ENCODE measurements at regions not wholly inside any gene's neighbourhood (a gene's known extent, or its start where the extent isn't known, plus 50 kb on each side); places are given as distances from the start of the nearest gene placed in this dataset.
"Not testable (repeated sequence)": the region's sequence is repeated elsewhere in the genome, so short reads cannot be mapped to it uniquely, and the experiment has no call there.

DNA sequence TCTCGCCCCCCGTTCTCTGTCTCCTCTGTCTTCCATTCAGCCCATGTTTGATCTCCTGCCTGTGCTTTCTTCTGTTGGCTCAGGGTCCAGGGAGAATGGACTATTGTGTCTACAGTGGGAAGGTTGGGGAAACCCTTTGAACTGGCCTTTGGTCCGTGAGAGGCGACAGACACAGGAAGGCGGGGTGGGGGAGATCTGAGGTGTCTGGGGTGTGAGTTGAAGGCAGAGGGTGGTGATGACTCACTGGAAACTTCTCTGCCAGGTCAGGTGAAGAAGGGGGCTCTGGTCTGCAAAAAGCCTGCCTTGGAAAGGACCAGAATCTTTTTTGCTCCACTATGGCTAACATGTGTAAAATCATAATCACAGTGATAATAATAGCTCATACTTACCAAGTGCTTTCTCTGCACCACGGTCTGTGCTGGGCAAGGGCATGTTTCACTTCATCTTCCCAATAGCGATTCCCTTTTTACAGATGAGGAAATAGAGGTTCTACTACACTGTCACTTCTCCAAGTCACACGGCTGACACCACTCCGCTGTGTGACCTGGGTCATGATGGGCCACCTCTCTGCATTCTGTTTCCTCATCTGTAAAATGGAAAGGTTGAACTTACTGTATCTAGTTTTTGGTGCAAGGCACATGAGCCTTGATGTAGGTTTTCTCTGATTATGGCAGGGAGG lies 99.8 kb upstream of the ALX4 start:
- H3K36me3 Mint-ChIP-seq = peaks cover 1% of the 10 kb centered on the region
- POLR2A ChIA-PET = no interaction called here
- H3K4me1 Mint-ChIP-seq = no peaks in the 10 kb centered on the region
- H3K4me3 Mint-ChIP-seq = no peak overlapping the region
- no peak for DNase-seq
- peaks cover 12% of the 10 kb centered on the region for H3K27me3 Mint-ChIP-seq
- ATAC-seq (ENCODE audit: low read depth) = no peak
- H3K9me3 Mint-ChIP-seq = peaks cover 9% of the 10 kb centered on the region
- no peak overlapping the region for H3K27ac Mint-ChIP-seq

DNA sequence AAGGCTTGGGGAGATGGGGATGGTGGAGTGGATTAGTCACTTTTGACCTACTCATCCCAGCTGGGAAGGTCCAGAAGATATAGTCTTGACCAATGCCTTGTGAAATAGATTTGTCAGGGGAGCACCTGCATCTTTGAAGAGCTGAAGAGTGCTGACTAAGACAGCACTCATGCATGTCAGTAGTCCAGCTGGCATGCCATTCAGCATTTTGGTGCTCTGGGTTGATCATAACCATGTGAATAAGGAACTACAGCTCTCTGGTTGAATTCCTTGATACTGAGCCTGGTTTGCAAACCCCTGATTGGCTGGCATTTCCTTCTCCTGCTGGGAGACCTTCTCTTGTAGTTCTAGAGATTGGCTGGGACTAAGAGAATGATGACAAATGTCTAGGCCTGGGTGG lies 106.8 kb upstream of the ALX4 start:
- Mint-ChIP-seq H3K4me3 (no peak overlapping the region), H3K9me3 (peaks cover 4% of the 10 kb centered on the region), H3K27me3 (peaks cover 28% of the 10 kb centered on the region)

DNA sequence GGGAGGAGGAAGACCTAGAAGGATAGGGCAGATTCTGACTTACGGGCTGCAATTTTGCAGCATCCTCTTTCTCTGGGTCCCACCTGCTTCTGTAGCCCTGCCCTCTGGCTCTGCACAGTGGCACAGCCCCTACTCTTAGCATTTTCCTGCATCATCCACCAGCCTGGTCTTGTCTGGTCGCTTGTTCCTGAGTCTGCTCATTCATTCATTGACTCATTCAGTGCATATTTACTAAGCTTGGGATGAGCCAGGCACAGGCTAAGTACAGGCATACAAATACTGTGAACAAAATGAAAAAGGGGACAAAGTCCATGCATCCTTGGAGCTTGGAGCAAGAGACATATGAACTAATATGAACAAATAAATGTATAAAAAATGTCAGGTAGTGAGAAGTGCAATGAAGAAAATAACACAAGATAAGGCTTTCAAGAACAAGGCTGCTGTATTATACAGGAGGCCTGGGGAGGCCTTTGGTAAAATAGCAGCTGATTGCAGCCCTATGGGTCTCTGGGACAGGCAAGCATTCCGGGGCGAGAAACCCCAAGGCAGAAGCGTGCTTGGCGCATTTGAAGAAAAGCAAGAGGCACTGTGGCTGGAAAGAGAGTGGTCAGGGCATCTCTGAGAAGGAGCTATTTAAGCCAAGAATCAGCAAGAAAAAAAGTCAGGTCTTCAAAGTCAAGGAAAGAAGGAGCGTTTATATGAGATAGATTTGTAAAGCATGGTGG lies 108.0 kb upstream of the ALX4 start:
- no peaks in the 10 kb centered on the region for H3K9me3 Mint-ChIP-seq
- ATAC-seq (ENCODE audit: low read depth) (no peak), DNase-seq (no peak)
- POLR2A ChIA-PET = no interaction called here
- no peak overlapping the region for H3K4me3 Mint-ChIP-seq
- H3K36me3 Mint-ChIP-seq = no peaks in the 10 kb centered on the region
- no peak overlapping the region for H3K27ac Mint-ChIP-seq
- peaks cover 22% of the 10 kb centered on the region for H3K27me3 Mint-ChIP-seq
- H3K4me1 Mint-ChIP-seq = no peaks in the 10 kb centered on the region

More for the DNA sequence above, 106.8 kb upstream of the ALX4 start:
- no peak for DNase-seq
- no peaks in the 10 kb centered on the region for H3K4me1 Mint-ChIP-seq
- ATAC-seq (ENCODE audit: low read depth) = no peak
- POLR2A ChIA-PET = no interaction called here
- H3K36me3 Mint-ChIP-seq = no peaks in the 10 kb centered on the region
- no peak overlapping the region for H3K27ac Mint-ChIP-seq

DNA sequence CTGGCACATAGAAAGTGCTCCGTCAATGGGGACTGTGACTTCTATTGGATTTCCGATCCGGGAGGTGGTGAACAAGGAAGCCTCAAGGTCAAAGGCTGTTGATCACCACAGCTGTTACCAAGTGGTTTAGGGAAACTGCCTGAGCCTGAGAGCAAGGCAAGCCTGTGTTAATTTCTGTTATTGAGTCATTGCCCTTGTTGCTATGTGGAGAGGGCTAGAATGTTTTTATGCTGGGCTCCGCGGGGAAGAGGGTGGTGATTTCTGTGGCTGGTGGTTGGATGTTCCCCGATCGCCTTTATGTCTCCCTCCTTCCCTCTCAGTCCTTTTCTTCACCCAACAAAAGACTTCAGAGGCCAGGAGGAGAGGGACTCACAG lies 108.5 kb upstream of the ALX4 start:
- POLR2A ChIA-PET = no interaction called here
- Mint-ChIP-seq H3K36me3 (no peaks in the 10 kb centered on the region), H3K9me3 (no peaks in the 10 kb centered on the region), H3K27me3 (peaks cover 22% of the 10 kb centered on the region), H3K4me3 (no peak overlapping the region), H3K4me1 (no peaks in the 10 kb centered on the region), H3K27ac (no peak overlapping the region)
- ATAC-seq (ENCODE audit: low read depth) (no peak), DNase-seq (no peak)

DNA sequence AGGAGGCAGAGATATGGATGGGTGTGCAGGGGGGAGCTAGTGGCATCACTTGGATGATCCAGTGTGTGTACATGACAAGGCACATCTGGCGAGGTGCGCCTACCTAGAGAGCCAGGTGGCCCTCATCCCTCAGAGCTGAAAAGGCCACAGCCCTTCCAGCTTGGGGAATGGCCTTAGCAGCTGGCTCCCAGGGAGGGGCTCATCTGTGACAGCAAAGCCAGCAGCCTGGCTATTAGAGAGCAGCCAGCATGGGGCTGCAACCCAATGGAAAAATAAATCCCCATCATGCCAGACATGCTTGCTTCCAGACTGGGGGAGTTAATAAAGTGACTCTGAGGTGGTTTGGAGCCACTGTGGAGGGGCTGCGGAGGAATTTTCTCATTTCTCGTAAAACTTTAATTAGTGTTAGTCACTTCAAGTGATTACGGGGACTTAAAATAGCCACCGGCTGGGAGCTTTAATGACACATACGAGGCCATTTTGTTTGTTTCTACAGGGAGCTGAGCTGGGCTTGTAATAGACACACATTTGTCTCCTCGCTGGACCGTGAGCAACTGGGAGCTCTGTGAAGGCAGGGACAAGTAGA lies 111.2 kb upstream of the ALX4 start:
- POLR2A ChIA-PET = no interaction called here

DNA sequence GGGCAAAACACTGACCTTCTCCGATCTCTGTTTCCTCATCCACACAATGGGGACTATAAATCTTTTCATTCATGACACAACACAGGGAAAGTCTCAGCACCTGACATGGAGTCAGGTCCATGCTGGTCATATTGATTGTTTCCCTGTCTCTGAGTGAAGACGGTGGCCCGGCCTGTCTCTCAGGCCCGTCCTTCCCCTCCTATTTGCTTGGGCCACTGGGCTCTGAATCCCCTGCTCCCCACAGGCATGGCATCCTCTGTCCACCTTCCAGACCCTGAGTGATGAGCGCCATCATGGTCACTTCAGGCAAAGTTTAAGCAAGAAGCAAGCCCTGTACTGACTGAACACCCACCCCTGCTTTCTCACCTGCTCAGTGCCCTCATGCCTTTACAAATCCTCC lies 113.3 kb upstream of the ALX4 start:
- no peaks in the 10 kb centered on the region for H3K36me3 Mint-ChIP-seq
- H3K27me3 Mint-ChIP-seq = peaks cover 6% of the 10 kb centered on the region
- POLR2A ChIA-PET = no interaction called here
- DNase-seq (no peak), ATAC-seq (ENCODE audit: low read depth) (no peak)
- H3K4me3 Mint-ChIP-seq = no peak overlapping the region
- H3K9me3 Mint-ChIP-seq = no peaks in the 10 kb centered on the region
- no peaks in the 10 kb centered on the region for H3K4me1 Mint-ChIP-seq
- H3K27ac Mint-ChIP-seq = no peak overlapping the region

More for the DNA sequence above, 111.2 kb upstream of the ALX4 start:
- Mint-ChIP-seq H3K9me3 (no peaks in the 10 kb centered on the region), H3K4me3 (no peak overlapping the region), H3K27me3 (peaks cover 14% of the 10 kb centered on the region), H3K4me1 (no peaks in the 10 kb centered on the region), H3K36me3 (no peaks in the 10 kb centered on the region), H3K27ac (no peak overlapping the region)
- ATAC-seq (ENCODE audit: low read depth) (no peak), DNase-seq (no peak)

DNA sequence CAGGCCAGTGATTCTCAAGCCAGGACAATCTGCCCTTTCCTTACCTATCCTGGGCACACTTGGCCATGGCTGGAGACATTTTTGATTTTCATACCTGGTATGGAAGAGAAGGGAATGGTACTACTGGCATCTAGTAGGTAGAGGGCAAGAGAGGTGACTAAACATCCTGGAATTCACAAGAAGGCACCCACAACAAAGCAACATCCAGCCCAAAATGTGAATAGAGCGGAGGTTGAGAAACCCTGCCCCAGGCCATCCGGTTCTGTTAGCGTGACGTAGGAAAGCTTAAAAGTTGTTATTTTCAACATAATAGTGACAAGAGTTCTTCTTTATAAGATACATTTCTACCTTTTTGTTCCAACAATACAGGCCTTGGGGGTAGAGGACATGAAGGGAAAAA lies 114.9 kb upstream of the ALX4 start:
- H3K9me3 Mint-ChIP-seq = no peaks in the 10 kb centered on the region
- no peaks in the 10 kb centered on the region for H3K27me3 Mint-ChIP-seq
- no peak for ATAC-seq (ENCODE audit: low read depth)
- H3K36me3 Mint-ChIP-seq = no peaks in the 10 kb centered on the region
- H3K27ac Mint-ChIP-seq = no peak overlapping the region
- POLR2A ChIA-PET = no interaction called here
- H3K4me1 Mint-ChIP-seq = no peaks in the 10 kb centered on the region
- DNase-seq = no peak
- H3K4me3 Mint-ChIP-seq = no peak overlapping the region

DNA sequence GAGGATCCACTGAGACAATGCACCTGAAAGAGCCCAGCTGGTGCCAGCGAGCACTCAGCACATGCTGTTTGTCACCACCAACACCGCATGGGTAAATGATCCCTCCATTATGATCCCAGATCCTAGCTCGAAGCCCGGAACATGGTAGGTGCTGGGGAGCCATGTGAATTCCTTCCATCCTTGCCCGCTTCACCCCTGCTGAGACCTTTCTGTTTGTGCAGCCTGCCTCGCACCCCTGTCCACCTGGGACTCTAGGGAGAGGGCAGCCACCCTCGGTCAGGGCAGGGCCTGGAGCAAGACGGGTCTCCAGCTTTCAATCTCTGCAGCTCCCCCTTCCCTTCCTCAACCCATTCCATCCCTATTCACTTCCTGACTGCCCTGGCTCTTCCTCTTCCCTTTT lies 116.2 kb upstream of the ALX4 start:
- Mint-ChIP-seq H3K36me3 (no peaks in the 10 kb centered on the region), H3K4me1 (no peaks in the 10 kb centered on the region), H3K27me3 (peaks cover 10% of the 10 kb centered on the region), H3K9me3 (no peaks in the 10 kb centered on the region), H3K27ac (no peak overlapping the region), H3K4me3 (no peak overlapping the region)
- DNase-seq (no peak), ATAC-seq (ENCODE audit: low read depth) (no peak)
- POLR2A ChIA-PET = no interaction called here

DNA sequence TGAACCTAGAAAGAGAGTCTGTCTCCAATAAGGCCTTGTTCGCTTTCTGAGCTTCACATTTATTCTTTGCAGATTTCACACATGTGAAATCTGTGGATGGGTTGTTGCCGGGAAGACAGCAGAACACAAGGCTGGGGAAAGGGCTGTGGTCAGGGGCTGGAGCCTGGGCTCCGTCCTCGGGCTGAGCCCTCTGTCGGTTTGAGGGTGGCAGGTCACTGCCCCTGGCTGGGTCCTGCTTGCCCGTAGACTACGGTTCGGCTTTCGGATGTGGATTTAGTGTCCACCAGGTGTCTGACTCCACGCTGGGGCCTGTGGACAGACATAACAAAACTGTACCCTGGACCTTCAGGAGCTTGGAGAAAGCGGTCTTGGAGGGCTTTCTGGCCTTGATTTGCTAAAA lies 117.0 kb upstream of the ALX4 start:
- ATAC-seq (ENCODE audit: low read depth) (no peak), DNase-seq (no peak)
- Mint-ChIP-seq H3K27me3 (peaks cover 10% of the 10 kb centered on the region), H3K27ac (no peak overlapping the region), H3K36me3 (no peaks in the 10 kb centered on the region), H3K4me1 (no peaks in the 10 kb centered on the region), H3K9me3 (no peaks in the 10 kb centered on the region), H3K4me3 (no peak overlapping the region)
- POLR2A ChIA-PET = no interaction called here

DNA sequence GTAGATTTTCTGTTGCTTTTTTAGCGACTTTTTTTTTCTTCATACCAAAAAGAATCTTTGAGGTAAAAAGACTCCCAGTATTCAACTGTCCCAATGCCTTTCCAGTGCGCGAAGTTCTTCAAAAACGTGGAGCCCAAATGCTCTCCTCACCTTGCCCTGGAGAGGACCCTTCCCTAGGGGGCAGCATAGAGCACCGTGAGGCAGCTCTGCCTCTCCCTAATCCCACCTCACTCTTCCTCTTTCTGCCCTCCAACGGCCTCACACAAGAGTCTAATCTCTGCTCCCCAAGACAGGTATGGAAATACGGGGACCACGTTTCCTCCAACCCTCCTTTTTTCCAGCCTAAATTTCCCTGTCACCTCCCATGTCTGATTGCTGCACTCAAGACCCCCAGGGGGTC lies 117.5 kb upstream of the ALX4 start:
- peaks cover 10% of the 10 kb centered on the region for H3K27me3 Mint-ChIP-seq

DNA sequence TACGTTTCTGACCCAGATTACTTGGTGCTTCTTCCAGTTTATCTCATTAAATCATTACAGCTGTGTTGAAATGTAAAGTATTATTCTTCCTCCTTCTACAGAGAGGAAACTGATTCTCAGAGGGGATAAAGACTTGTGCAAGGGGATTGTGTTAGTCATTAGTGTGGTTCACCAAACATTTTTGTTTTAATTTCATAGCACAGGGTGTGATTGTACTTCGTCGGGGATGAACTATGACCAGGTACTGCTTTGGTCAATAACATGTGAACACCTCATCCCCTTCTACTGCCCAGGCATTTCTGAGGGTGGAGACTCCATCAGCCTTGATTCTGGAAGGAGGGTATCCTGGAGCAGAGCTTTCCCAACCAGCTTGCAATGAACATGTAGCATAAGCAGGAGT lies 120.2 kb upstream of the ALX4 start:
- POLR2A ChIA-PET = no interaction called here
- Mint-ChIP-seq H3K27ac (no peak overlapping the region), H3K4me3 (no peak overlapping the region), H3K4me1 (no peaks in the 10 kb centered on the region), H3K27me3 (peaks cover 13% of the 10 kb centered on the region), H3K9me3 (no peaks in the 10 kb centered on the region), H3K36me3 (no peaks in the 10 kb centered on the region)
- ATAC-seq (ENCODE audit: low read depth) (no peak), DNase-seq (no peak)

More for the DNA sequence above, 117.5 kb upstream of the ALX4 start:
- Mint-ChIP-seq H3K4me1 (no peaks in the 10 kb centered on the region), H3K9me3 (no peaks in the 10 kb centered on the region), H3K36me3 (no peaks in the 10 kb centered on the region), H3K4me3 (no peak overlapping the region), H3K27ac (no peak overlapping the region)
- DNase-seq = no peak
- POLR2A ChIA-PET = no interaction called here
- no peak for ATAC-seq (ENCODE audit: low read depth)

DNA sequence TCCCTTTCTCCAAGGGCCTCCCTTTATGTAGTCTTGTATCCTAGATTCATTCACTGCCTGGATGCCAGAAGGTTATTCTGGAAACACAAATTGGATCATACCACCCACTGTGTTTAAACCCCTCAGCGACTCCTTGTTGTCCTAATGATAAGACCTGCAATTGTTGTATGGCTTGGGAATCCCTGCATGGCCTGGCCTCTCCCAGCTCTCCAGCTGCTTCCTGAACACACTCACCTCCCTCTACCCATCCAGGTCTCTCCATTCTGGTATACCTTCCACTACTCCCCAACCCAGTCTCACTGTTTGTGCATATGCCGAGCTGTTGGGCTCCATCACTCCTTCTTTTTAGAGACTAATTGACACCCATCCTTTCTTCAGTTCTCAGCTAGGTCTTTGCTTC lies 124.3 kb upstream of the ALX4 start:
- Mint-ChIP-seq H3K4me3 (no peak overlapping the region), H3K27me3 (peaks cover 16% of the 10 kb centered on the region), H3K36me3 (no peaks in the 10 kb centered on the region), H3K4me1 (no peaks in the 10 kb centered on the region), H3K9me3 (no peaks in the 10 kb centered on the region), H3K27ac (no peak overlapping the region)
- no peak for ATAC-seq (ENCODE audit: low read depth)
- POLR2A ChIA-PET = no interaction called here
- DNase-seq = no peak

DNA sequence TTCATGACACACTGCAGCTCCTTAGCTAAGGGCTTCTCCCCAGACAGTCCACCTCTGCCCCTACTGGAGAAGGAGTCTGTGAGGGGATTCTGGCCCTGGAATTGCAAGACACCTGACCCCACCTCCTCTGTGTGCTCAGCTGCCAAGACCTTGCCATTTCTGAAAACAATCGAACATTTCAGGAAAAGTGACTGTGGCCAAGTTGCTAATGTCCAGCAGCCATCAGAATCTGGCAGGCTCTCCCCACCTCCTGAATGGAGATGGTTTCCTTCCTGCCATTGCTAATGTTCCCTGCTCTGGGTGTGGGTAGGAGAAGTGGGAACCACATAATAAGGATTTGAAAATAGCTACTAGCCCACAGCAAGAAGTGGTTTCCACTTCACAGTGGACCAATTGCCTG lies 127.2 kb upstream of the ALX4 start:
- DNase-seq = no peak
- Mint-ChIP-seq H3K9me3 (no peaks in the 10 kb centered on the region), H3K4me1 (no peaks in the 10 kb centered on the region), H3K27ac (no peak overlapping the region), H3K4me3 (no peak overlapping the region), H3K36me3 (no peaks in the 10 kb centered on the region), H3K27me3 (peaks cover 18% of the 10 kb centered on the region)
- POLR2A ChIA-PET = no interaction called here
- ATAC-seq (ENCODE audit: low read depth) = no peak

DNA sequence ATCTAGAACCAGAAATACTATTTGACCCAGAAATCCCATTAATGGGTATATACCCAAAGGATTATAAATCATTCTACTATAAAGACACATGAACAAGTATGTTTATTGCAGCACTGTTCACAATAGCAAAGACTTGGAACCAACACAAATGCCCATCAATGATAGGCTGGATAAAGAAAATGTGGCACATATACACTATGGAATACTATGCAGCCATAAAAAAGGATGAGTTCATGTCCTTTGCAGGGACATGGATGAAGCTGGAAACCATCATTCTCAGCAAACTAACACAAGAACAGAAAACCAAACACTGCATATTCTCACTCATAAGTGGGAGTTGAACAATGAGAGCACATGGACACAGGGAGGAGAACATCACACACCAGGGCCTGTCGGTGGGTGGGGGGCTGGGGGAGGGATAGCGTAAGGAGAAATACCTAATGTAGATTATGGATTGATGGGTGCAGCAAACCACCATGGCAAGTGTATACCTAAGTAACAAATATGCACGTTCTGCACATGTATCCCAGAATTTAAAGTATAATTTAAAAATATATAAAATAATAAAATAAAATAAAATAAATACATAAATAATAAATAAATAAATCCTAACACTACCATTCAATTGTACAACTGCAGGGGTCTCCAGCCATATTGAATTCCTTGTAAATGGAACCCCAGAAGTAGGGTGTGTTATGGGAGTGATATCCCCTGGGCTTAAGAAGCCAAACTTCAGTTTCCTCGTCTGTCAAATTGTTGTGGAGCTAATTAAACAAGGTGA lies 122.4 kb upstream of the CD82 start:
- H3K4me3 Mint-ChIP-seq; POLR2A ChIA-PET; DNase-seq; H3K4me1 Mint-ChIP-seq; H3K9me3 Mint-ChIP-seq; ATAC-seq (ENCODE audit: low read depth); H3K36me3 Mint-ChIP-seq; H3K27ac Mint-ChIP-seq: not testable (repeated sequence)
- peaks cover 12% of the 10 kb centered on the region for H3K27me3 Mint-ChIP-seq
